Coronary artery (tissue), 2 donors: ENCODE measurements at regions not wholly inside any gene's neighbourhood (a gene's known extent, or its start where the extent isn't known, plus 50 kb on each side); places are given as distances from the start of the nearest gene placed in this dataset.

Source experiments
- DNase-seq: peaks from one replicate; pipeline ENCODE4 v3.0.0-alpha.2; 2017; ENCODE audit warnings: low spot score
- H3K27ac ChIP-seq, 2 donors: fragments of 200-600 bp; sonication (generic); one replicate each; pipeline ENCODE4 v1.5.1; 2016 to 2019
- H3K4me3 ChIP-seq: fragments of 200-600 bp; sonication (generic); 2 replicates; pipeline ENCODE4 v1.5.1; 2016; ENCODE audit warnings: mild to moderate bottlenecking, moderate library complexity
- TF ChIP-seq, protein P1 (sequence below): fragments of 200-600 bp; sonication (generic); IDR thresholded peaks from one replicate; pipeline ENCODE4 v1.5.1; 2019; ENCODE audit warnings: antibody characterized with exemption

DNA sequence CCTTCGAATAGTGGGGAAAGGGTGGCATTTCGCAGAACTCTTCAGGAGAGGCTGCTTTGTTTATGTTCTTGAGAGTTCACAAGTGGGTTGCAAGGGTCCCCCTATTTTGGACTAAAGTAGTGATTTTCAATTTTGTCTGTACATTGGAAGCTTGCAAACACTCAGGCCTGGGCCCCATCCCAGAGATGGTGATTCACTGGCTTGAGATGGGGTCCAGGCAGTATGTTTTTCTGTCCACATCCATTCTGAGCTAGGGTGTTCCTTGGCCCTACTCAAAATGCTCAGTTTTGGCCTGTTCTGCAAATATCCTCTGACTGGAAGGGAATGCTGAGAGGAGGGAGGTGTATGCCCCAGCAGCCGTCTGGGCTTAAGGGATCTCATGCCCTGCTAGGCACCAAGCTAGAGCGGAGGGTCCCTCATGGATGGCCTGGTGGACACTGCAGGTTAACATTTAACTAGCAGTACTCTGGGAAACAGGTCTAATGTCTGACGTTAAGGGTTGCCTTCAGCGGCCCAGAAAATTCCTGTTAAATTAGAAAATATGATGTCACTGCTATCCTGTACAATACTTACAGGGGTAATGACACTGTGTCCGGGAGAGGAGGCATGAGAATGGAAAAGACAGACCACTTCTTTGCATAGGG is 181.4 kb downstream of the OPA1 start:
- no peak overlapping the region for H3K4me3 ChIP-seq
- H3K27ac ChIP-seq: no peak overlapping the region
- TF ChIP-seq, protein P1, sequence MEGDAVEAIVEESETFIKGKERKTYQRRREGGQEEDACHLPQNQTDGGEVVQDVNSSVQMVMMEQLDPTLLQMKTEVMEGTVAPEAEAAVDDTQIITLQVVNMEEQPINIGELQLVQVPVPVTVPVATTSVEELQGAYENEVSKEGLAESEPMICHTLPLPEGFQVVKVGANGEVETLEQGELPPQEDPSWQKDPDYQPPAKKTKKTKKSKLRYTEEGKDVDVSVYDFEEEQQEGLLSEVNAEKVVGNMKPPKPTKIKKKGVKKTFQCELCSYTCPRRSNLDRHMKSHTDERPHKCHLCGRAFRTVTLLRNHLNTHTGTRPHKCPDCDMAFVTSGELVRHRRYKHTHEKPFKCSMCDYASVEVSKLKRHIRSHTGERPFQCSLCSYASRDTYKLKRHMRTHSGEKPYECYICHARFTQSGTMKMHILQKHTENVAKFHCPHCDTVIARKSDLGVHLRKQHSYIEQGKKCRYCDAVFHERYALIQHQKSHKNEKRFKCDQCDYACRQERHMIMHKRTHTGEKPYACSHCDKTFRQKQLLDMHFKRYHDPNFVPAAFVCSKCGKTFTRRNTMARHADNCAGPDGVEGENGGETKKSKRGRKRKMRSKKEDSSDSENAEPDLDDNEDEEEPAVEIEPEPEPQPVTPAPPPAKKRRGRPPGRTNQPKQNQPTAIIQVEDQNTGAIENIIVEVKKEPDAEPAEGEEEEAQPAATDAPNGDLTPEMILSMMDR: no peak
- DNase-seq: peak; percentile 26

- TF ChIP-seq, protein P1: no peak
- no peak overlapping the region for H3K4me3 ChIP-seq
- peak; percentile 35 for DNase-seq
- H3K27ac ChIP-seq: no peak overlapping the region
Observed at GRCh38 chr3:193774916-193775285, 181.9 kb downstream of the OPA1 start.

DNA sequence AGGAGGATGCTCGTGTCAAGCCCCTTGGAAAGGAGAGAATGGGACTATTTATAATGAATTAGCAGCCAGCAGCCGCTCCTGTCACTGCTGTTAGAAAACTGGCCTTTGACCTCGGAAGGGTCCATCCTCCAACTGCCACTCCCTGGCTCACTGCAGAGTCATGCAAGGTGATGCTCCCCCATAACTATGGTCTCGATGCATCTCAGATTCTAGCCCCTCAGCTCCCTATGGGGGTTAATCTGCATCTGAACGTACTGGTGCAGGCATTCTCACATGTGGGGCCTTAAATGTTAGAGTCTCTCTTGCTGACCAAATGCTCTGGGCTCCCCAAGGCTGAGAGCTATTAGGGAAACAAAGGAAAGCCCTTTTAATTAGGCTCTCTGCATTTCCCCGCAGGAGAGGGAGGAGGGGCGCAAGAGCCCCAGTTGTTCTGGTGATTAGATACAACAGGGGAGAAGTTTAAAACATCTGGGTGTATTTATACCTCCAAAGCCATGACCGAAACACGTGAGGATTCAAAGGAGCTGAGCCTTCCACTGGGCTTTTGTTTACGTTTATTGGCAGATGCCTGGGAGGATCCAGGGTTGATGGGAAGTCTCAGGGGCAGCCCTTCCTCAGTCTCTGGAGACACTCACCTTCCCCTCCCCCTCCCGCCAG is 182.5 kb downstream of the OPA1 start:
- TF ChIP-seq, protein P1: no peak
- H3K27ac ChIP-seq: no peak overlapping the region
- no peak overlapping the region for H3K4me3 ChIP-seq
- peak; percentile 35 for DNase-seq

DNA sequence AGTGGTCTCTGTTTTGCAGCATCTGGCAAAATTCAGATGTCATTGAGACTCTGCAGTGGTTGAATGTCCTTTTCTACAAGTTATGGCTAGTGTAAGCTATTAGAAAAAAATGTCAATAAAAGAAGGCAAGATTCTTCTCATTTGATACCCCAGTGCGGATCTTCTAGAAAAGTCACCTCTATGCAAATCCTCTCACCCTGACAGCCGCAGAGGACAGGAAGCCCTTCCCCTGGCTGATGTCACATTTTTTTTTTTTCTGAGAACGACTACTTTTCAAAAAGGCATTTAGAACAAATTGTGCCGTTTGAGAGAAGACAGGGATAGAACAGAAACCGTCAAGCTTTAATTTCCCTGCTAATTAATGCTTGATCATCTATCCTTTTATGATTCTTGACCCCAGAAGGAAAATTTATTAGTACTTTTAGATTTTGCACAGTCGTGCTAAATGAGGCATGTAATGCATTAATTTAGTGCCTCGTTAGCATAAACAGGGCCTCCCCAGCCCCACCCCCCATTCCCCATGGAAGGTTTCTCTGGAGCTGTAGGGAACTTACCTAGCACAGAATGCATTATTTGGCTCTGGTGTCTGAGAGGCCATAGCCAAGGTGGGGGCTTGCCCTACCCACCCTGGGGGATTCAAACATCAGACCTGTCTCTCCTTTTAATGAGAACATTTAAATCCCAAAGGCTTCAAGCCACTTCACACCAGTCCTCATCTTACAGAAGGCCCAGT is 183.8 kb downstream of the OPA1 start:
- Histone ChIP-seq H3K27ac (no peak overlapping the region), H3K4me3 (no peak overlapping the region)
- DNase-seq: peak; percentile 17
- TF ChIP-seq, protein P1: no peak

DNA sequence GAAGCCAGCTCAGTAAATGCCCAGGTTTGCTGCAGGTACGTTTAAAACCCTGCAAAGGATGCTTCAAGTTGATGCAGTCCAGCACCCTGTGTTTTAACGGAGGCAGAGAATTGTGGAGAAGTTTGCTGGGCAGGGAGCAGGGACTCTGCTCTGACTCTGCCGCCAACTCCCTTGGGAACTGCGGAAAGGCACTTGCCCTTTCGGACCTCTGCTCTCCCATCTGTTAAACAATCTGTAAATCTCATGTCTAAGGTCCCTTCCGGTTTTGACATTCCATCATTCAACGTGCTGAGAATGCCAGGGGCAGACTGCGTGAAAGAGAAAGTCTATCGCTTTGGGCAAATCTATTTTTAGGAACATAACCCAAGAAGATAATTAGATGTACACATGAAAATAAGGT is 184.5 kb downstream of the OPA1 start:
- TF ChIP-seq, protein P1: no peak
- Histone ChIP-seq H3K4me3 (no peak overlapping the region), H3K27ac (no peak overlapping the region)
- peak; percentile 35 for DNase-seq

GRCh38 chr3:193778676-193779075 is 185.7 kb downstream of the OPA1 start:
- H3K4me3 ChIP-seq: no peak overlapping the region
- no peak for DNase-seq
- TF ChIP-seq, protein P1: no peak
- H3K27ac ChIP-seq: no peak overlapping the region
